Keratinocyte (primary cell): ENCODE measurements at regions not wholly inside any gene's neighbourhood (a gene's known extent, or its start where the extent isn't known, plus 50 kb on each side); places are given as distances from the start of the nearest gene placed in this dataset.

ENCODE experiments used
- CTCF ChIP-seq, 3 experiments: IDR thresholded peaks in 1 of 3; conservative IDR thresholded peaks in 1 of 3; optimal IDR thresholded peaks in 1 of 3; 2 replicates in 2 of 3; 3 replicates in 1 of 3; pipeline versions ENCODE3 to v1.5.1; 2011; ENCODE audit warnings: low read length in 3 of 3, mild to moderate bottlenecking in 3 of 3, moderate library complexity in 2 of 3, control low read depth in 1 of 3, inconsistent platforms in 1 of 3; ENCODE audit not compliant: insufficient read depth in 2 of 3; ENCODE audit errors: extremely low read depth in 1 of 3
- EZH2 ChIP-seq: IDR thresholded peaks from one replicate; pipeline ENCODE4 v1.6.1; 2012; ENCODE audit warnings: inconsistent platforms, mild to moderate bottlenecking, low read length, moderate library complexity

- no peak for TF ChIP-seq CTCF (optimal IDR thresholded peaks at IDR 0.05 in 1 of 3, IDR thresholded peaks at IDR 0.05 in 1 of 3, conservative IDR thresholded peaks at IDR 0.05 in 1 of 3; ENCODE audit: extremely low read depth in 1 of 3, insufficient read depth in 2 of 3, low read length in 3 of 3)
- no peak for TF ChIP-seq EZH2
Measured at GRCh38 chr21:16592381-16592780, 862.6 kb downstream of the USP25 start.
